ENCODE measurements at regions not wholly inside any gene's neighbourhood (a gene's known extent, or its start where the extent isn't known, plus 50 kb on each side); places are given as distances from the start of the nearest gene placed in this dataset.

- TF ChIP-seq CTCF (IDR thresholded peaks at IDR 0.05; ENCODE audit: extremely low read depth in 1 of 2, insufficient read depth in 1 of 2, low read depth in 1 of 2, low read length in 2 of 2) = no peak
- no peak for TF ChIP-seq EZH2 (IDR thresholded peaks at IDR 0.05; ENCODE audit: borderline replicate concordance, low read depth, low read length, severe bottlenecking)
- no peak for TF ChIP-seq MYC (IDR thresholded peaks at IDR 0.05; ENCODE audit: low read depth, low read length)
- TF ChIP-seq MAX (IDR thresholded peaks at IDR 0.05; ENCODE audit: insufficient read depth, insufficient read length) = no peak
- no peak for TF ChIP-seq POLR2A (IDR thresholded peaks at IDR 0.05; ENCODE audit: low read depth, low read length)
- TF ChIP-seq POLR2AphosphoS5 (IDR thresholded peaks at IDR 0.05; ENCODE audit: insufficient read depth, low read depth, low read length) = no peak
- no peak for TF ChIP-seq JUN (IDR thresholded peaks at IDR 0.05; ENCODE audit: borderline replicate concordance, insufficient read depth, insufficient read length, low read depth)
- no peak for TF ChIP-seq FOS (IDR thresholded peaks at IDR 0.05; ENCODE audit: borderline replicate concordance, insufficient read depth, low read length)
- no peak for TF ChIP-seq GATA2 (IDR thresholded peaks at IDR 0.05; ENCODE audit: insufficient read depth, insufficient read length, low read depth, low read length)
Measured at GRCh38 chr2:129775952-129776653, 203.4 kb upstream of the RAB6C start.
